OCI-LY3 (cell line): ENCODE measurements at regions not wholly inside any gene's neighbourhood (a gene's known extent, or its start where the extent isn't known, plus 50 kb on each side); places are given as distances from the start of the nearest gene placed in this dataset.

Experiments used
- EZH2phosphoT487 ChIP-seq: fragments of 200-600 bp; shearing (Covaris generic); IDR thresholded peaks from 2 replicates; pipeline ENCODE4 v1.6.1; 2018; ENCODE audit warnings: antibody characterized with exemption, mixed run types, low read depth
- TF ChIP-seq, protein P1 (sequence below): fragments of 200-600, 300-600 bp; sonication (generic); IDR thresholded peaks from 2 replicates; pipeline ENCODE4 v1.5.1; 2014; ENCODE audit warnings: antibody characterized with exemption, low read length, low read depth

DNA sequence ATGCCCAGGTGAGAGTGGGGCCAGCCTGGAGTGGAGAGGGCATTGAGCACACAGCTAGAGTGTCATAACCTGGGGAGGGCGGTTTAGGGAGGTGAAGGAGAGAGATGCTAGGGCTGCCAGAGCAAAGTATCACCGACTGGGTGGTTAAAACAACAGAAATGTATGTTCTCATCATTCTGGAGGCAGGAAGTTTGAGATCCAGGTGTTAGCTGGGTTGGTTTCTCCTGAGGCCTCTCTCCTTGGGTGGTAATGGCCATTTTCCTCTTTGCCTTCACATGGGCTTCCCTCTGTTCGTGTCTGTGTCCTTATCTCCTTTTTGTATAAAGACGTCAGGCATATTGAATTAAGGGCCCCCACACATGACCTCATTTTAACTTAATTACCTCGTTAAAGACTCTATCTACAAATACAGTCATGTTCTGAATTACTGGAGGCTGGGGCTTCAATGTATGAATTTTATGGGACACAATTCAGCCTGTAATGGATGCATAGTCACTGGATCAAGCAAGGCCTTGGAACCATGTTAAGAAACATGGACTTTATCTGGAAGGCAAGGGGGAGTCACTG lies 118.6 kb upstream of the IL12B start:
- TF ChIP-seq, protein P1, sequence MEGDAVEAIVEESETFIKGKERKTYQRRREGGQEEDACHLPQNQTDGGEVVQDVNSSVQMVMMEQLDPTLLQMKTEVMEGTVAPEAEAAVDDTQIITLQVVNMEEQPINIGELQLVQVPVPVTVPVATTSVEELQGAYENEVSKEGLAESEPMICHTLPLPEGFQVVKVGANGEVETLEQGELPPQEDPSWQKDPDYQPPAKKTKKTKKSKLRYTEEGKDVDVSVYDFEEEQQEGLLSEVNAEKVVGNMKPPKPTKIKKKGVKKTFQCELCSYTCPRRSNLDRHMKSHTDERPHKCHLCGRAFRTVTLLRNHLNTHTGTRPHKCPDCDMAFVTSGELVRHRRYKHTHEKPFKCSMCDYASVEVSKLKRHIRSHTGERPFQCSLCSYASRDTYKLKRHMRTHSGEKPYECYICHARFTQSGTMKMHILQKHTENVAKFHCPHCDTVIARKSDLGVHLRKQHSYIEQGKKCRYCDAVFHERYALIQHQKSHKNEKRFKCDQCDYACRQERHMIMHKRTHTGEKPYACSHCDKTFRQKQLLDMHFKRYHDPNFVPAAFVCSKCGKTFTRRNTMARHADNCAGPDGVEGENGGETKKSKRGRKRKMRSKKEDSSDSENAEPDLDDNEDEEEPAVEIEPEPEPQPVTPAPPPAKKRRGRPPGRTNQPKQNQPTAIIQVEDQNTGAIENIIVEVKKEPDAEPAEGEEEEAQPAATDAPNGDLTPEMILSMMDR = no peak
- no peak for TF ChIP-seq EZH2phosphoT487
